T-helper 2 cell treated with Interferon-gamma antibody and Interleukin-4, amounts not matched to agents 5 μg/mL and 100 μg/mL, for 36 hours (primary cell): ENCODE measurements at regions not wholly inside any gene's neighbourhood (a gene's known extent, or its start where the extent isn't known, plus 50 kb on each side); places are given as distances from the start of the nearest gene placed in this dataset.

ENCODE experiments used
- DNase-seq: peaks from one replicate; pipeline ENCODE4 v3.0.0; 2021; ENCODE audit warnings: low spot score
- H3K27ac Mint-ChIP-seq: one replicate; pipeline ENCODE4 v1.8.0; 2021; ENCODE audit warnings: mild to moderate bottlenecking, mixed read lengths
- H3K27me3 Mint-ChIP-seq: one replicate; pipeline ENCODE4 v1.8.0; 2021; ENCODE audit warnings: low read depth, mixed read lengths
- H3K36me3 Mint-ChIP-seq: one replicate; pipeline ENCODE4 v1.8.0; 2021; ENCODE audit warnings: low read depth, mixed read lengths
- H3K4me1 Mint-ChIP-seq: one replicate; pipeline ENCODE4 v1.8.0; 2021; ENCODE audit warnings: low read depth, mixed read lengths
- H3K4me3 Mint-ChIP-seq: one replicate; pipeline ENCODE4 v1.8.0; 2022; ENCODE audit warnings: mild to moderate bottlenecking, moderate library complexity, mixed read lengths
- H3K9me3 Mint-ChIP-seq: one replicate; pipeline ENCODE4 v1.8.0; 2021; ENCODE audit warnings: mixed read lengths

DNA sequence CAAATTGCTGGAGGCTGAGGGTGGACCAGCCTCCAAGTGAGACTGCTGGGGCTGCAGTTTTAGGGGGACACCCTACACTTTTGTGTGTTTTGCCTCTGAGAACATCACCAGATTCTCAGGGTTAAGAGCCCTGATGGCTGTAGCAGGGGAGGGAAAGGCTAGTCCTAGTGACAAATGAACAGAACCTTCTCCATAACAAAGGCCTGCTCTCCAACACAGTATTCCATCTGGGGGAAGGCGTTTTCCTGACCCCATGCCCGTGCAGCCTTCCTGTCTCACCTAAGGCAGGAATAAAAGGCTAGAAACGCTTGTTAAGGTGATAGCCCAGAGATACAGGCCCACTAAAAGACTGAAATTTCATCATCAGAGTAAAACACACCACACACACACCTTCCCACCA lies 50.2 kb upstream of the NSMCE3 start:
- no peak for DNase-seq
- Mint-ChIP-seq H3K4me3 (no peak overlapping the region), H3K27ac (no peak overlapping the region), H3K9me3 (no peaks in the 10 kb centered on the region), H3K4me1 (no peaks in the 10 kb centered on the region), H3K27me3 (peaks cover 4% of the 10 kb centered on the region), H3K36me3 (no peaks in the 10 kb centered on the region)
